GM19328 (cell line): ENCODE measurements at regions not wholly inside any gene's neighbourhood (a gene's known extent, or its start where the extent isn't known, plus 50 kb on each side); places are given as distances from the start of the nearest gene placed in this dataset.

Experiments used
- ATAC-seq: cut with Tn5 transposase; IDR thresholded peaks from one replicate; pipeline ENCODE4 v1.9.1; 2021; ENCODE audit warnings: mild to moderate bottlenecking, moderate library complexity; ENCODE audit not compliant: unreplicated experiment

DNA sequence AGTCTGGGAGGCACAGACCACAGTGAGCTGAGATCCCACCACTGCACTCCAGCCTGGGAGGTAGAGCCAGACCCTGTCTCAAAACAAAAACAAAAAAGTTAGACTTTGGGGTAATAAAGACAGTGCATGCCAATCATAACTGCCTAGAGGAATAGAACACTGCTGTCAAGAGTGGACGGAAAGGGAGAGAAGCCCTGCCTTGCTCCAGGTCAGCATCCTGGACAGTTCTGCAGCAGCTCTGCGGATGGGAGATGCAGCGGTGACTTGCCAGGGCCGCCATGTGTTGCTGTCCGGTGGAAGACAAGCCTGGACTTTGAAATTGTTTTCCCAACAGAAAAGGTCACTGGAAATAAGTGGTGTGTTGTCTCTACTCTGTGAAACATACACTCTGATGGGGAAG, 618.2 kb downstream of the TBC1D22A start:
- no peak for ATAC-seq

DNA sequence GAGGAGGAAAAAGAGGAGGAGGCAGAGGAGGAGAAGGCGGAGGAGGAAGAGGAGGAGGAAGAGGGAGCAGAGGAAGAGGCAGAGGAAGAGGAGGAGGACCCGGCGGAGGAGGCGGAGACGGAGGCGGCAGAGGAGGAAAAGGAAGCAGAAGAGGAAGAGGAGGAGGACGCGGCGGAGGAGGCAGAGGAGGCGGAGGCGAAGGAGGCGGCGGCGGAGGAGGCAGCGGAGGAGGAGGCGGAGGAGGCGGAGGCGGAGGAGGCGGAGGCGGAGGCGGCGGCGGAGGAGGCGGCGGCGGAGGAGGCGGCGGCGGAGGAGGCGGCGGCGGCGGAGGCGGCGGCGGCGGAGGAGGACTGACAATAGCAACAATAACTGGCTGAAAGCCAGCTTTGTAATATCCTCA, 616.6 kb downstream of the TBC1D22A start:
- no peak for ATAC-seq

DNA sequence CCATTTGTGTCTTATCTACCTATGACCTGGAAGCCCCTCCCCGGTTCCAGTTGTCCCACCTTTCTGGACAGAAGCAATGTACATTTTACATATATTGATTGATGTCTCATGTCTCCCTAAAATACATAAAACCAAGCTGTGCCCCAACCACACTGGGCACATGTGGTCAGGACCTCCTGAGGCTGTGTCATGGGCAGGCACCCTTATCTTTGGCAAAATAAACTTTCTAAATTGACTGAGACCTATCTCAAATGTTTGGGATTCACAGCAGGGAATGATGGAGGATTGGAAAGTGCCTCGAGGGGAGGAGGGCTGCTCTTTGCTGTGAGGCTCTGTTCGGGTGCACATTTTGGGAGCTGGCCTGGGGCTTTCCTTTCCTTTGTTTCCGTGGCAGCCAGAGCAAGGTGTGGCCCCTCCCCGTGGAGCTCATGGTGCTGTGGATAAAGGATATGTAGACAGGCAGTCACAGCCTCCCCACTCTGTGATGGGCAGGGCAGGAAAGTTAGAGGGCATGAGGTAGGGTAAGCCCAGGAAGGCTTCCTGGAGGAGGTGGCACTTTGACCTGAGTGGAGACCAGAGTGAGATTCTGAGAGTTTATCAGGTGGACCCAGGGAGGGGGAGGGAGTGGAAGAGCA, 615.6 kb downstream of the TBC1D22A start:
- ATAC-seq: no peak

DNA sequence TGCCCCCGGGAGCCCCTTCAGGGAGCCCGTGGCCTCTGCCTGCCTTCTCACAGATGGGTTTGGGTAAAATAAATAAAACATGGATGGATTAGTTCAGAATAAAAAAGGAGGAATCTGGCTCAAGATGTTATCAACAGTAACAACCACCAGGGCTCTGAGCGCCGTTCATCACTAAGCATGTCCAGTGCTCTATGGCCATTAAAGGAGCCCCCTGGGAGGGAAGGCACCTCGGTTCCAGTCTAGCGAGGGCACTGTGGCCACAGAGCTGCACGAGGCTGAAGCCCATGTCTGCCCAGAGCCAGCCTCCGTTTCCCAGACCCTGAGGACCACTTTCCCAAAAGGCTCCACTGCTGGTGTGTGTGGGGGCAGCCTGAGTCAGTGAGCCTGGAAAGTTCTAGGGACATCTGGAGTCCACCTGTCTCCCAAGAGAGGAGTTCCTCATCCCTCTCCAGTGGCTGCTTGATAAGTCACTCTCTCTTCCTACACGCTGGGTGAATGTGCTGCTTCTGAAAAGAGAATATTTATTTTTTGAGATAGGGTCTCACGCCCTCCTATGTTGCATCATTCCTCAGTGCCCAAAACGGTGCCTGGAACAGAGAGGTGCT, 614.6 kb downstream of the TBC1D22A start:
- ATAC-seq: no peak

DNA sequence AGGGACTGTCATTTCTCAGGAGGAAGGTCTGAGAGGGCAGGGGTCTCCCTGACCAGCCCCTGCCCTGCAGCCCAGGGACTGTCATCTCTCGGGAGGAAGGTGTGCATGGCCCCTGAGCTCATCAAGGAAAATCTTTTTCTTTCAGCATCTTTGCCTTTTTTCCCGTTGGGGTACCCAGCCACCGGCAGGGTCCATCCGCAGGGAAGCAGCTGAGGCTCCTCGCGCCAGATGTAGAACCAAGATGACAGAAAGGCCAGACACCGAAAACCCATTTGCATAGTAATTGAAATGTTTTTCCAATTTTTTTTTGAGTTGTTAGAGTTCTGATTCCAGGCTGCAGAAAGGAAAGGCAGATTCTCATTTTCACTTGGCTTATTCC, 613.9 kb downstream of the TBC1D22A start:
- ATAC-seq: no peak

DNA sequence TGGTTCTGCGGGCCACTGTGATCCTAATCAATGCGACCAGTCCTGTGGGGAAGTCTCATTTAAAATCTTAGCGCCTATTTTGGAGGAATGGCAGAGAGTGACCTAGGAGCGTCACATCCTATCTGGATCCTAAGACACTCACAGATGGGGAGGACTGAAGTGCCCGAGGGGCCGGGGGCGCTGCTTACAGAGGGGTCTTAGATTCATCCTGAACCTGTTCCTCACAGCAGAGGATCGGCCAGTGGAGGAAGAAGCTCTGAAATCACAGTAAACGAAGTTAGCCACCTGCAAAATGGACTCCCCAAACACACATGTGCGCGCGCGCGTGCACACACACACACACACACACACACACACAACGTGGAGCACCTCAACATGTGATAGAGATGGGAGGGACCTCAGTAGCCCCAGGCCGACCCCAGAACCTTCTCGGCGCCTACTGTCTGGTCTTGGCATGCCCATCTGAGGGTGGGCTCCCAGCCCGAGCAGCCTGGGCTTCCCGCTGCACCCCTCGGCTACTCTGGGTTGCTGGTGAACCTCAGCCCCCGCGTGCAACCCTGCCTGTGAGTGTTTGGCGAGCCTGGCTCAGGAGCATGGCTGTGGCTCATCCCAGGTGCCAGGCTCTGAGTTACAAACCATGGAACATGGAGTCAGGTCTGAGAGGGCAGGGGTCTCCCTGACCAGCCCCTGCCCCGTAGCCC, 613.3 kb downstream of the TBC1D22A start:
- no peak for ATAC-seq

DNA sequence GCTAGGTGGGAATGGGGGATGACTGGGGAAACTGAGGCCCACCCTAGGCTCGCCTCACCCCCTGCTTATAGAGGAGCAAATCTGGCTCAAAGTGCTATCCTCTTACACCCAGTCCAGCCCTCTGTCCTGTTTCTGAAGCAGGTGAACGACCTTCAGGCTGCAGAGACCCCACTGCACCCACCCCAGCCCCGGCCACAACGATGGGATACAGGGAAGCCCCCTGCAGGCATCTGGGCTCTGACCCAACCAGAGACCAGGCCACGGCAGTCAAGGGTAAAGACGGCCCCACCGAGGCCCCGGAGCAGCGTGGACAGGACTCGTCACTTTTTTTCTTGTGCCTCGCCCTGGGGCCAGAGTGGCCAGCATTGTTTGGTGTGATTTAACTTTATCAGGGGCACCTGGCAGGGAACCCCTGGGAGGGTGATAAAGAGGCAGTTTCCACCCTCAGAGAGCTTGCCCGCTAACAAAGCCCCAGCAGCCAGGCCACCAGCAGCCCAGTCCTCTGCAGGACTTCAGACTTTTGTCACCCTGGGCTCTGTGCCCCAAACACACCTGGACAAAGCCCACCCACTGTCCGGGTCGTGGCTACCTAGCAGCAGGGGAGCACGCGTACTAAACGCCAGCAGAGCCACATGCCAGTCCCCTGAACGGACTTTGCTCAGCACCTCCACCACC, 612.6 kb downstream of the TBC1D22A start:
- no peak for ATAC-seq

DNA sequence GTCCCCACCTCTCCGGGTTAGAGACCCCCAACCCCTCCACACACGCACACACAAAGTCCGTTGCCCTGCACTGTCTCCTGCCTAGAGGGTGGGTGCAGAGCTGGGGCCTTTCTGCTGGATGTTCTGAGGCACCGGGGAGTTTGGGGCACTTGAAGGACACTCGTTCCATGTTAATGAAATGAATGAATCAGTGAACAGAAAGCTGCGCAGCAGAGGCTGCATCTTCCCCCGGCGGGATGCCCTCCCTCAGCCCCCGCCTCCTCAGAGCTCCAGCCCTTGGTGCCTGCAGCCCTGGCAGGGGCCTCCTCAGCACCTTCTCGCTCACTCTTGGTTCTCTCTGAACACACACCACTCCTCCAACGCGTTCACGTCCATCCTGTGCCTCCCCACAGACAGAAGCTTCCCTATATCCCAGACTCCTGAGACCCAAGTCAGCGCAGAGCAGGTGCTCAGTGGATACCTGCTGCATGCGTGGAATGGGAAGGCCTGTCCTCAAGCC, 611.9 kb downstream of the TBC1D22A start:
- no peak for ATAC-seq

DNA sequence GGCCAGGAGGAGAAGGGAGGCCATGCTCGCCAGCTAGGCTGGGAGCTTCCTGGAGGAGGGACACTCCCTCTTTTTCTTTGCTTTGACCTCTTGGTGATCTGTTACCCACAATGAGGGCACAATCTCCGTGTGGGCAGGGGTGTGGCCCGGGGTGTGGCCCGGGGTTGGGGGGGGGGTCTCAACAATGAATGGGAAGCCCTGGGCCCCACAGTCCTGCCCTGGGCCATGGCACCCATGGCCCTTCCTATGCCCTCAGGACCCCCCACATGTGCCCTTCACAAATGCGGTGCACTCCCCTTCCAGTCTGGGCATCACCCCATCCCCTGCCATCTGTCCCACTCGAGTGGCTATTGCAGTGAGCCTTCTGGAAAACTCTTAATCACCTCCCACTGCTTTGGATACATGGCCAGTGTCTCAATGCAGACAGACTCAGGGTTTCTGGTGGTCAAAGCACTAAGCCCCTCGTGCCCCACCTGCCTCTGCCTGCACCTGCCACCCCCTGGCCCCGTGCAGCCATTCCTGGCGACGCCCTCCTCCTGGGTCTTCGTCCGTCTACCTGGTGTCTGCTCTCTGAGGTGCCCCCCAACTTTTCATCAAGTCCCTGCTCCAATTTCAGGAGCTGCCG, 611.3 kb downstream of the TBC1D22A start:
- ATAC-seq: no peak

DNA sequence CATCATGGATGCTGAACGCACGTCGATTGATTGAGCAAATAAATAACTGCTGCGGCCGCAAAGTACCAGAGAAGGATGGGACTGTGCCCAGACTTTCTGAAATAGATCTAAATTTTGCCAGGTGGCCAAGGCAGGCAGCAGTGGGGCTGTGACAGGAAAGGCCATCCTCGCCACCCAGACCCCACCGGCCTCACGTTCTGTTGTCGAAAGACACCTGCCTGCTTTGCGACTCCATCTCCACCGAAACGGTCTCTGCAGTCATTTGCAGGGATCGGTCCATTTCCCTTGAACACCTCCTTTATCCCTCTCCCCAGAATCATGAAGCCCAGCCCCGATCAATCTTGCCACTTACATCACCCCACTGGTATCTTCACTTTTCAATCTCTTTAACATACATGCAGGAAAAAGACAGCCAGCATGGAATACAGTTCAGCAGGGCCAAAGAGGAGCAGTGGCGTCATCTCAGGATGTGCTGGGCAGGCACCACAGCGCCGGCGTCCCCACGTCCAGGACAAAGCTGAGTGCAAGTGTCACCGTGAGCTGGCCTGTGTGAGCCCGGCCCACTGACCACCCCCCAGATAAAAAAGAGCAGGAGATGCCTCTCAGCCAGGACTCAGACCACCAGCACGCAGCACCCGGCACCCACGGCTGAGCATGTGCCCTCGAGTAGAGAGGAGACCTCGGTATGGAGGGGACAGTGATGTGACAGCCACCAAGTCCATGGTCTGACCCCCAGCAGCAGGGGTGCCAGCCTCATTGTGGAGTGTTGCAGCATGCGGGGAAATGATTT, 610.3 kb downstream of the TBC1D22A start:
- ATAC-seq: no peak

DNA sequence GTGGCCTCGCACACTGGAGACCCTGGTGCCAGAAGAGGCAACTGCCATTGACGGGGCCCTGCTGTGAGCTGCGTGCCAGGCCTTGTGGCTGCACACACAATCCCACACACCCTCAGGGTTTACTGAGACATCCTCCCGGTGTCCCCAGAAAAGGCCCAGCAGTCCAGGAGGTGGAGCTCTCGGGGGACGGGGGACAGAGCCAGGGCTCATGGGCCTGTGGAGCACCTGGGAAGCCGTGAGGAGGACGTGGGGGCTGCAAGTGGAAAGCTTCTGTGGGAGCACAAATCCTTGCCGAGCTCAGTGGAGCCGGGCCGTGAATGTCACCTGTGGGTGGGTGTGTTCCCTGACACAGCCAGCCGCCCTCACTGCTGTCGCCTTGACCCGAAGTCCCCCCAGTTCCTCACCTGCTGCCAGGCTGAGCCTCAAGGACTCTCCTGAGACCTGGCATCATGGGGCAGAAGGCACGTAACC, 609.7 kb downstream of the TBC1D22A start:
- no peak for ATAC-seq

DNA sequence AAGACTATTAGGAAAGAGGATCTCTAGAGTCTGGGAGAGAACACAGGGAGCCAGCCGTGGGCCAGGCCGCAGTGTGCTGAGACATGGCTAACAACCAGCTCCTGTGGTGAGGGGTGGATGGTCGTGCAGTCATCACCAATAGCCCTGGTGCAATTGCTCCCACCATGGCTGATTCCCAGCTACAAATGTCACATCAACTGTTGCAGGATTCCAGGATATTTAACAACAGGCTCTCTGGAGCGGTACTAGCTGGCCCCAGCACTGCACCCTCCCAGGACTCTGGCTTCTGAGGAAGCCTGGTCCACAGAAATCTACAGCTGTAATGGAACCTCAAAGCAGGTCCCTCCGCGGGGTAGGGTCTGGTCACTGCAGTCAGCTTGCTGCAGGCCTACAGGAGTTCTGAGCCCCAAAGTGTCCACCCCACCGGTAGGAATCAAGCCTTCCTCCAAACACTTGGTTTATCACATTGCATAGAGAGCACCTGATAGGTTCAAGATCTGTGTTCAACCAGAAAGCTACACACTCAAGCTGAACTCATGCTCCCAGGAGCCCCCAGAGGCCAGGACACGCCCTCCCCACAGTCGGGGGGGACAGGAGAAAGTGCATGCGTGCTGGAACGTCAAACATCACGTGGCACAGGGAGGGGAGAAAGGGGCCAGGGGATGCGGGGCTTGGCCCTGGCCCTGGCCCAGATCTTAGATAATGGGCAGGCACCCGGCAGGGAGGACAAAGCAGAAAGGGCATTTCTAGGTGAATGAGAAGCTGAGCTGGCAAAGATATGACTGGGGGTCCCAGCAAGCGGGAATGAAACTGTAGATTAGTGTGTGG, 609.0 kb downstream of the TBC1D22A start:
- no peak for ATAC-seq

DNA sequence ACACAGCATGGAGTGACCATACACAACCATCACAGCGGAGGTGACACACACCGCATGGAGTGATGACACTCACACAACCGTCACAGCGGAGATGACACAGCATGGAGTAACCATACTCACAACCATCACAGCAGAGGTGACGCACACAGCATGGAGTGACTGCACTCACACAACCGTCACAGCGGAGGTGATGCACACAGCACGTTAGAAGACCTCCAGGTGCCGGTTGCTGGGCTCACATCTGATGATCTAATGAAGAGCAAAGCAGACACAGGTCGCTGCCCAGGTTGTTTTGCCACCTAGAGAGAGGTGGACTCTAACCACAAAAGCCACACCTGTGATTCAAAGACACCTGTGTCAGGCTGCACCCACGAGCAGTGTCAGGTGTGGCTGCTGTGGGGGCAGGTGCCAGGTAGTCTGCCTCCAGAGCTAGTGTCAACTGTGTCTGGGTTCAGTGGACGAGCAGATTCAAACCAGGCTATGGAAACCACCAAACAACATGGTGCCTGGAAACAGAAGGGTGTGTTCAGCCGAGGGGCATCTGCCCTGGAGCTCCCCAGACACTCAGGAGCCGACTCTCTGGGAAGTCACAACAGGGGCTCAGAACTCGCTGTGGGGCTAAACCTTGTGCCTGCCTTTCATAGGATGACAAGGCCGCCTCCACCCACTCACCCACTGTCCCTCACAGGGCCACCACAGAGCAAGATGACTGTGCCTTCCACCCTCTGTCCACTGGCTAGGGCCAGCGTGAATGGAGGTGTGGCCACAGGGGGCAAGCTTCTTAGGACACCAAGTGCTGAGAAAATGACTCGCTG, 608.2 kb downstream of the TBC1D22A start:
- no peak for ATAC-seq

DNA sequence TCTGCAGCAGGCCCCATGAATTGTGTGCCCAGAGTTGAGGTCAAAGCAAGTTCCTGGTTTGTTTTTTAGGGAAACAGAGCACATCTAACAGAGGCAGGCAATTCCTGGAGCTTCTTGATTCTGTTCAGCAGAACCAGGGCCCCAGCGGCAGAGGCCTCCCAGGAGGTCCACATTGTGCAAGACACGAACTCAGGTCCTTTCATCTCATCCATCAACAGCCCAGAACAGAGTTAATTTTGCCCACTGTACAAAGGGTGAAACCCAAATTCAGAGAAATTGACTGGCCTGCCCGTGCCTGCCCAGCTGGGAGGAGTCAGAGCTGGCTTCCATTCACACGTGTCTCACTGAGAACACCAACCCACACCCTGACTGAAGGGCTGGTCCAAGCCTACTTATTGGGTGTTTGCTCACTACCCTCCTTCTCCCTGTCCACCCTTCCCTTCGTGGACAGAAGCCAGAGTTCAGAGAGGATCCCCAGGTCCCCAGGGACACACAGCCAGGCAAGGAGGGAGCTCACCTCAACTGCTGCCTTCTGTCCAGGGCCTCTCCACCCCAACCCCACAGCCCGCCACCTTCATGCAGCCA, 607.1 kb downstream of the TBC1D22A start:
- no peak for ATAC-seq

DNA sequence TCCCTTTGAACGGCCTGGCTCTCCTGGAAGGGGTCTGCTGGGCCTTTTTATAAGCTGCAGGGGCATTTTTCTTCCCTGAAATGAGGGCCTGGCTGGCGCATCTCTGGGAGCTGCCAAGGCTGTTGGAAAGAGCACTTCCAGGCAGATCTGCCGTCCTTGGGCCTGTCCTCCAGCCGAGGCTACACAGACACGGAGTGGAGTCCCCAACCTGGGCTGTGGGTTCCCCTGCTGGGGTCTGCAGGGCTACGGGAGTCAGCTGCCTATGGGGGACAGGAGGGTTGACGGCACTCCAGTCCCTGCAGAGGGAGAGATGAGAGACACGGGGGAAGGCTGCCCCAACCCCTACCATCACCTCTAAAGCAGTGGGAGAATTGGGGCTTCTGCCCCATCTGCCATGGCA, 606.6 kb downstream of the TBC1D22A start:
- ATAC-seq: no peak

DNA sequence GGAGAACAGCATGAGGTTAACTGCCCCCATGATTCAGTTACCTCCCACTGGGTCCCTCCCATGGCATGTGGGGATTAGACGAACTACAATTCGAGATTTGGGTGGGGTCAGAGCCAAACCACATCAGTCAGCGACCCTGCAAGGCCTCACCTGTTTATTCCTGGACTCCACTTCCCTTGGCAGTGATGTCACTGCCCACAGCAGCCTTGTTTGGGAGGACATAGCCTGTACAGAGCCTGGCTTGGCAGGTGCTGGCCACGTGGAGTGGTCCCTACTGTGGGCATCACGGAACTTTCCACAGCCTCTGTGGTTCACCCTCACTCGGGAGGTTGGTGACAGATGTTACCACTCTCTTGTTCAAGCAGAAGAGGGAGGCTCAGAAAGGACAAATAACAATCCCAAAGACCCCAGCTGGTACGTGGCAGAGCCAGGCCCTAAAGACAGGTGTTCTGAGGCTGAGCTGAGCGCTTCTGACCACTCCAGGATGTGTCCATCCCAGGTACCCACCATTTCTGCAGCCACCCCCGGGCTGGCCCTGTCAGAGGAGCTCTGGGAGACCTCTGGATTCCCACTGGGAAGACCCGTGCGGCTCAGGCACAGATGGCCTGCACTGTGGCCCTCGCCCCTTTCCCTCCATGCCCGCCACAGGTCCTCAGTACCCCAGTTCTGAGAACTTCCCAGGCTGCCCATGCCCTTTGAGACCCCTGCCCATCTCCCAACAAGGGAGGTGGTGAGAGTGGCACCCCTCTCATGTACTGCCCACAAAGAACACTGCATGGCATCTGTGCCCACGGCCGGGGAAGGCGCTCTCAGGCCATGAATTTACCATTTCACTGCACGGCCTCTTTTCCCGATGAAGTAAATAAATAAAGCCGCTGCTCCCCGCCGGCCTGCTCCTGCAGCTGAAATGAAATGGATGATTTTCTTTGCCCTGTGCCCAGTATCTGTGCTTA, 605.8 kb downstream of the TBC1D22A start:
- ATAC-seq: no peak

DNA sequence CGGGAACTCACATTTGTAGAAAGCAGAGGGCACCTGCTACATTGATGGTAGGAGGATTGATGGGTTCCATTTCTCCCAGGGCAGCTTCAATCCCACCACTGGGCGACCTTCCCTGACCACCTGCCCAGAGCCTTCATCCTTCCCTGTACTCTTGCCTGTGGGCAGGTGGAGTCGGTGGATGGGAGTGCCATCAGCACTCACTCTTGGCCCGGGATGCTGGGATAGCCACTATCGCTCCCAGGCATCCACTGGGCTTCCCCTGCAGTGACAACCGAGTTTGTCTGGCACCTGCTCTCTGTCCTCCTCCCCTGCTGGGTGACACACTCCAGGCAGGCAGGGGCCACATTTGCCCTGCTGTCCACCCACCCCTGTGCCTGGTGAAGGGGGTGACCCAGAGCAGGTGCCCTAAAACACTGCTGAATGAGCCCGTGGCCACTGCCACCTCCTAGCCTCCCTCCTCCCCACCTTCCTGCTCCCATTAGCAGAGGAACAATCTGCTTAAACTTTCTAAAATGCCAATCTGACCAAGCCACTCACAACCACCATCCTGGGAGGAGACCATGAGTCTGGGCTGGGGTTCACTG, 604.7 kb downstream of the TBC1D22A start:
- no peak for ATAC-seq
